Endothelial cell of hepatic sinusoid (primary cell): ENCODE measurements at regions not wholly inside any gene's neighbourhood (a gene's known extent, or its start where the extent isn't known, plus 50 kb on each side); places are given as distances from the start of the nearest gene placed in this dataset.
"Not testable (repeated sequence)": the region's sequence is repeated elsewhere in the genome, so short reads cannot be mapped to it uniquely, and the experiment has no call there.

Source experiments
- in situ Hi-C: cut with HindIII; loops from 2 replicates; pipeline ENCODE4 v1.10.0; 2017; ENCODE audit warnings: low sequenced_read_pairs

- in situ Hi-C loops: no loop called here
Observed at GRCh38 chr2:36238106-36238505, 117.5 kb upstream of the CRIM1 start.

- in situ Hi-C loops: no loop called here
Observed at GRCh38 chr2:36235882-36236281, 119.7 kb upstream of the CRIM1 start.

- in situ Hi-C loops: no loop called here
Observed at GRCh38 chr2:36235426-36235825, 120.2 kb upstream of the CRIM1 start.

GRCh38 chr2:36223259-36223658 lies 132.3 kb upstream of the CRIM1 start:
- in situ Hi-C loops: no loop called here

GRCh38 chr2:36222485-36222884 lies 133.1 kb upstream of the CRIM1 start:
- in situ Hi-C loops: no loop called here

GRCh38 chr2:36214691-36215090 lies 140.9 kb upstream of the CRIM1 start:
- in situ Hi-C loops: no loop called here

GRCh38 chr2:36203366-36203765 lies 152.2 kb upstream of the CRIM1 start:
- in situ Hi-C loops: no loop called here

- in situ Hi-C loops: no loop called here
Observed at GRCh38 chr2:36197181-36197971, 158.2 kb upstream of the CRIM1 start.

- in situ Hi-C loops: no loop called here
Observed at GRCh38 chr2:36193680-36194079, 161.9 kb upstream of the CRIM1 start.

- in situ Hi-C loops: no loop called here
Observed at GRCh38 chr2:36192983-36193382, 162.6 kb upstream of the CRIM1 start.

GRCh38 chr2:36190097-36190496 lies 165.5 kb upstream of the CRIM1 start:
- in situ Hi-C loops: no loop called here

GRCh38 chr2:36185624-36186023 lies 170.0 kb upstream of the CRIM1 start:
- in situ Hi-C loops: no loop called here

- in situ Hi-C loops: no loop called here
Observed at GRCh38 chr2:36184848-36185247, 170.7 kb upstream of the CRIM1 start.

GRCh38 chr2:36180789-36181482 lies 174.6 kb upstream of the CRIM1 start:
- in situ Hi-C loops: not testable (repeated sequence)

GRCh38 chr2:36180293-36180692 lies 175.3 kb upstream of the CRIM1 start:
- in situ Hi-C loops: not testable (repeated sequence)

- in situ Hi-C loops: not testable (repeated sequence)
Observed at GRCh38 chr2:36179668-36180269, 175.8 kb upstream of the CRIM1 start.

- in situ Hi-C loops: no loop called here
Observed at GRCh38 chr2:36178384-36178783, 177.2 kb upstream of the CRIM1 start.

- in situ Hi-C loops: no loop called here
Observed at GRCh38 chr2:36177282-36177681, 178.3 kb upstream of the CRIM1 start.

- in situ Hi-C loops: no loop called here
Observed at GRCh38 chr2:36174920-36175319, 180.7 kb upstream of the CRIM1 start.

GRCh38 chr2:36173760-36174404 lies 181.7 kb upstream of the CRIM1 start:
- in situ Hi-C loops: no loop called here

- in situ Hi-C loops: no loop called here
Observed at GRCh38 chr2:36172824-36173223, 182.8 kb upstream of the CRIM1 start.
